OCI-LY1 (cell line): ENCODE measurements at regions not wholly inside any gene's neighbourhood (a gene's known extent, or its start where the extent isn't known, plus 50 kb on each side); places are given as distances from the start of the nearest gene placed in this dataset.

Experiments used
- CTCF ChIP-seq: fragments of 200-600 bp; sonication (generic), shearing (Covaris generic); IDR thresholded peaks from 2 replicates; pipeline ENCODE4 v1.5.1; 2017; ENCODE audit warnings: mild to moderate bottlenecking, antibody characterized with exemption, low read length, moderate library complexity, mixed read lengths
- EZH2 ChIP-seq: fragments of 200-600 bp; sonication (generic), shearing (Covaris generic); IDR thresholded peaks from 2 replicates; pipeline ENCODE4 v1.8.0; 2017; ENCODE audit warnings: borderline replicate concordance, mixed run types, mild to moderate bottlenecking, antibody characterized with exemption, low read length, moderate library complexity, mixed read lengths

GRCh38 chr10:44310762-44311562, 73.9 kb downstream of the CXCL12 start:
- TF ChIP-seq CTCF, result peak; percentile 26; the same call in 1 of the 2 replicates
- TF ChIP-seq EZH2, result no peak
